C1 segment of cervical spinal cord (tissue), 14 donors: ENCODE measurements at regions not wholly inside any gene's neighbourhood (a gene's known extent, or its start where the extent isn't known, plus 50 kb on each side); places are given as distances from the start of the nearest gene placed in this dataset.

Source experiments
- DNase-seq, 14 donors: peaks; one replicate each; lab custom pipeline; 2025; lab: John Stamatoyannopoulos, UW

GRCh38 chr22:49199224-49199623 lies 628.4 kb downstream of the BRD1 start:
- no peak for DNase-seq

DNA sequence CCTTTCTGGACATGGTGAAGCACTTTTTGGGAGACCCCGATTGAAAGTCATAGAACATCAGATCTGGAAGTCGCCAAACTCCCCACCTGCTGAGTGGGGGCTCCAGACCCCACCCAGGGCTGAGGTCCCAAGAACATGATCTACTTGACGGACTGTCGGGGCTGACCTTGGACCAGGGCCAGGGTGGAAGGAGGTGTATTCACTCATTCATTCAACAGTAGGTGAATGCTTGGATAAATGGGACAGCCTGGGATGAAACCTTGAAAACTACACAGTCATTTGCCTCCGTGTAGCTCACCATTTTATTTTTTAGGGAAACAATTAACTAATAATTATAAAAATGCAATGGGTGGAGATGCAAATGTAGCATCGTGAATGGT lies 629.0 kb downstream of the BRD1 start:
- no peak for DNase-seq

GRCh38 chr22:49197986-49198704 lies 629.5 kb downstream of the BRD1 start:
- DNase-seq = no peak

DNA sequence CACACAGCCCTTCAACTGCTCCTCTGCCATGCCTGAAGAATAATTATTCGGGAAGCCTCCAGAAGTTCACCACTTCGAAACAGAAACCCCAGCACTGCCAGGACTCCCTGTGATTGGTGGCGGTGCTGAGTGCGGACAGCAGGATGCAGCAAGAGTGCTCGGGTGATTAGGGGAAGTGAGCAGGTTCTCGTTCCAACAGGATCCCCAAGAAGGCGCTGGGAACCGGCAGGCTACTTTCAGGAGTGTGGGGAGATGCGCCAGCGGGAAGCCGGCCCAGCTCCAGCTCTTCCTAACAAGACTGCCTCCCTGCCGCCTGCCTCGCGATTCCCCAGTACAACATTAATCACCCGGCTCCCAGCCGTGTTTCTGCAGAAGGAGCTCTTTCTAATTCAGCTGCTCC lies 630.2 kb downstream of the BRD1 start:
- peak in 1 of 14 donors; percentile 1 for DNase-seq

GRCh38 chr22:49196046-49196511 lies 631.6 kb downstream of the BRD1 start:
- DNase-seq = no peak

DNA sequence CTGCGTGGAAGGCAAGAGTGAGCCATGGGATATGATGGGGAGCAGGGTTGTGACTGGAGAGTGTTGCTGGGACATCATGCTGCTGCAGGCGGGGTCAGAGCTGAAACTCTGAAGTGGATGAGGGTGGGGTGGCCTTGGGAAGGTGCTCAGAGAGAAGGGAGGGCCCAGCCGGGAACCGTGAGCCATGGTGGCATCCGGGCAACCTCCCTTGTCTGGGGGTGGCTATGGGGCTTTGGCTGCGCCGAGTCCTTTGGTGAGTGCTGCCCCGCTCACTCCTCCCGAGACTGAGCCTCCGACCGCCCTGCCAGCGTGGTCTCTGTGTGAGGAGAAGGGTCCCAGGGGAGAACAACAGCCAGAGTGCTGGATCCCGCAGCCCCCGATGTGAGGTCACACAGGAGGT lies 632.0 kb downstream of the BRD1 start:
- DNase-seq = no peak

- no peak for DNase-seq
These were observed 633.7 kb downstream of the BRD1 start for GRCh38 chr22:49193901-49194465.

- DNase-seq = no peak
These were observed 634.3 kb downstream of the BRD1 start for GRCh38 chr22:49193348-49193747.

DNA sequence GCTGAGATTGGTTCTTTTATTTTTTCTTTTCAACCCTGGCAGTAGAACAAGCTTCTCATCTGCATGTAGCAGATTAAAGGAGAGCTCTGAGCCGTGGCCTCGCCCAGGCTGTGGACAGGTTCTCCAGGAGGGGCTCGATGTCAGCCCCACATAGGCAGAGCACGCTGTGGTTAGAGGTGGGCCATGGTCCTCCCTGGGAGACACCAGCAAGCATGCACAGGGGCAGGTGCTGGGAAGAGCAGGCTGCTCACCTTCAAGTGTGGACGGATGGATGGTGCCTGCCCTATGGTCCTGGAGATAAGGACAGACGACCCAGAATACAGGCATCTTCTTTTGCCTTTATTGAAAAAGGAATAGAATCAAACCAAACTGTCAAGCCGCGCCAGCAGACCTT lies 634.8 kb downstream of the BRD1 start:
- no peak for DNase-seq

GRCh38 chr22:49192180-49192856 lies 635.4 kb downstream of the BRD1 start:
- DNase-seq = no peak

- DNase-seq = no peak
These were observed 636.1 kb downstream of the BRD1 start for GRCh38 chr22:49191506-49191980.

DNA sequence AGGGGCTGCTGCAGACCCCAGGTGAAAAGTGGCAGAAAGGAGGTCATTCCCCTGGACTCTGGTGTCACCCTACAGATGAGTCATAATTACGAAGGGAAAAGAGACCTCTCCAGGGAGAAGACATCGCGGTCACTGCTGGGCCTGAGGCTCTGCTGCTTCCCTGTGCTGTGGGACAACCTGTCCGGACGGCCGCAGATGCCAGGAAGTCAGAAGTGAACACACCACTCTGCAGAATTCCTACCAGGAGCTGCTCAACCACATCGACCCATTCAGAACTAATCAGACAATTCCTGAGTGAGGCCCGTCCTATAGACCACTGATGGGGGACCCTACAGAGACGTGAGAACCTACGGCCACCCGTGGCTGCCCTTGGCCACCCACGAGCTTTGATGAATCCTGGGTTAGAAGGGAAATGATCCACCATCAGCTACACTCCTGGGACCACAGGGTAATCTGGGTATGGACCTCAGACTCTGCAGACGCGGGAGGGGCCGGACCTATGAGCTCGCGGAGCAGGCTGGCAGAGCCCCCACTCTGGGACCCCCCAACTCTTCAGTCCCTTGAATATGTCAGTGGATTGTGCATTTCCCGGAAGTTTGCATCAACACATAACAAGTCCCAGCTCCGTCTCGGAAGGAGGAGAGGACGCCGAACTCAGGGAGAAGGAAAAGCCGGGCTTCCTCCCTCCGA lies 636.7 kb downstream of the BRD1 start:
- DNase-seq = no peak

GRCh38 chr22:49189871-49190270 lies 637.8 kb downstream of the BRD1 start:
- no peak for DNase-seq

DNA sequence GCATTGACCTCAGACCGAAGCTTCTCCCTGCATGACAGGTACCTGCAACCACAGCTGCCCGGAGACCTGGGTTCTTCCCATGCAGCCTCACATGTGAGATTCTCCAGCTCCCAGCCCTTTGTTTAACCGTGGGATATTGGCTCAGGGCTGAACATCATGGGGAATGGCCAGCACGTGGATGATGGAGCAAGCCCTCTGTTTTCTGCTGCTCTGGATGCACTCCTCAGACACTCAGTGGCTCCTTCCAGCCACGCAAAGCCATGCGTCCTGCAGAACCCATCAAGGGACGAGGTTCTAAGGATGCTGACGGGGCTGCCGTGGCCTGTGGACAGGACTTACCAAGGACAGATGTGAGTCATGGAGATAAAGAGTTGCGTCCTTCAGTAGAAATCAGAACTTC lies 639.1 kb downstream of the BRD1 start:
- DNase-seq = no peak

GRCh38 chr22:49188091-49188490 lies 639.6 kb downstream of the BRD1 start:
- DNase-seq = no peak

DNA sequence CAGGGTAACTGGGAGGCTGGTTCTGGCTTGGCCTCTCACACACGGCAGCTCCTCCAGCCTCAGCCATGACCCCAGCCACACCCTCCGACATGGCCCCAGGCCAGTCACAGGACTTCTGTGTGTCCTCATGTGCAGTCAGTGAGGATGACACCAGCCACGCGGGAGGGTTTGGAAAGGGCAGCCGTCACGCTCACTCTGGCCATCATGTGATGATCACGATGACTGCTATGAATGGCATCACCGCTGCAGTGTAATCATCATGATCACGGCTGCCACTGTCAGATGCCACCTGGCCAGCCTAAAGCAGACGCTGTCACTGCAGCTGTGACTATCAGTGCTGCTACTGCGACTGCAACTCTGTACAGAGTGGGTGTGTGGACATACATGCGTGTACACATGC lies 640.9 kb downstream of the BRD1 start:
- DNase-seq = no peak

DNA sequence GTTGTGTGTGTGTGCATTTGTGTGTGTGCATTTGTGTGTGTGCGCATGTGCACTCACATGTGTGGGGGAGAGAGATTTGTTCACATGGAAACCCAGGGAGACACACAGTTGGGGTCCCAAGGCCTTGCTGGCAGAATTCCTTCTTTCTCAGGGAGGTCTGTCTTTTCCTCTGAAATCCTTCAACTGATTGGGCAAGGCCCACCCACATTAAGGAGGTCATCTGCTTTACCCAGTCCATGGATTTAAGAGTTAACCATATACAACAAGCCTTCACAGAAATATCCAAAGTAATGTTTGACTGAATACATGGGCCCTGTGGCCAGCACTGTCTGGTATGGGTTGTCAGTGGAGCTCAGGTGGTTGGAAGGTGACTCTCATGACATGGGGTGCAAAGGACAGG lies 641.4 kb downstream of the BRD1 start:
- no peak for DNase-seq

- no peak for DNase-seq
These were observed 642.2 kb downstream of the BRD1 start for GRCh38 chr22:49185312-49185969.

GRCh38 chr22:49184736-49185135 lies 642.9 kb downstream of the BRD1 start:
- DNase-seq = no peak

DNA sequence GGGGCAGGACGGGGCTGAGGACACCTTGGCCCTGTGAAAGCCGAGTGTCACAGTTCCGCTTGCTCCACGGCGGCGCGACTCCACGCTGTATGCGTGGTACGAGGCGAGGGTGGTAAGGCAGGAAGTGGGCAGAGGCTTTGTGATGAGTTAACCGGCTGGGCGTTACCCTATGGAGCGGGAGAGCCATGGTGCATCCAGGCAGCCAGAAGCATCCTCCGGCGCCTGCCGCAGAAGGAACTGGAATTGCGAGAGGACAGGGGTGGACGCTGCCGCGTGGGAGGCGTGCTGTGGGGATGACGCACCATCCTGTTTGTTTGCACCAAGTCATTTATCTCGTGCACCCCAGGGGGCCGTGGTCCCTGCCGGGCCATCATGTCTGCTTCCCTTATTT lies 643.9 kb downstream of the BRD1 start:
- DNase-seq = no peak

DNA sequence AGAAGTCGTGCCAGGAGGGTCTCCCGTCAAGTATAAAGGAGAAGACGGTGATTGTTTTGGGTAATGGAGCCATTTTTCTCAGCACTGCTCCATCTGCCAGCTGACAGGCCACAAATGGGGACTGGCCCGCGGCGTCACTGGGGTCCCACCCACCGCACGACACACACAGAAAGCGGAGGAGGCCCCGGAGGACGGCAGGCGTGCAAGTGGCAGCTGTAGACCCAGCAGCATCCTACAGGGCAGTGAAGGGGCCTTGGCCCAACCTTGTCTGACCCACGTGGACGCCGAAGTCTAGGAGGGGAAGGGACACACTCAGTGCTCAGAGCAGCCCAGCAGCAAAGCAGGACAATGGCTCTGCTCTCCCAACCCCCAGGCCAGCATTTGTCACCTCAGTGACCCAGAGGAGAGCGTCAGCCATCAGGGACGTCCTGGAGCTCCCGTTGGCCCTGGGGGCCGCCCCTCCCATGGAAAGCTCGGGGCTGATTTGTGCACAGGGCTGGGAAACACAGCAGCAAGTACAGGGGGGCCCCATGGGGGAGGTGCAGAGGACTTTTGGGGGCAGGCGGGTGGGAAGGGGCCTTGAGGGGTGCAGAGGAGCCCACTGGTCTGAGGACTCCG lies 644.4 kb downstream of the BRD1 start:
- no peak for DNase-seq
